Fibroblast of lung (primary cell): ENCODE measurements at regions not wholly inside any gene's neighbourhood (a gene's known extent, or its start where the extent isn't known, plus 50 kb on each side); places are given as distances from the start of the nearest gene placed in this dataset.

Source experiments
- CTCF ChIP-seq, 2 donors: IDR thresholded peaks in 1 of 2; conservative IDR thresholded peaks in 1 of 2; 1 replicate in 1 of 2; 2 replicates in 1 of 2; pipeline ENCODE4 v1.5.1; 2011 to 2012; ENCODE audit warnings: low read length in 2 of 2, control low read depth in 1 of 2, inconsistent platforms in 1 of 2, low read depth in 1 of 2, mild to moderate bottlenecking in 1 of 2
- EZH2 ChIP-seq: IDR thresholded peaks from 2 replicates; pipeline ENCODE4 v1.5.1; 2012; ENCODE audit warnings: low read length, control low read depth, mild to moderate bottlenecking; ENCODE audit errors: missing control alignments

GRCh38 chr19:29131456-29131855 is 81.5 kb downstream of the UQCRFS1 start:
- no peak for TF ChIP-seq CTCF (conservative IDR thresholded peaks at IDR 0.05 in 1 of 2, IDR thresholded peaks at IDR 0.05 in 1 of 2; ENCODE audit: low read depth in 1 of 2, low read length in 2 of 2)
- TF ChIP-seq EZH2 = no peak
